Vagina (tissue), 2 donors: ENCODE measurements at regions not wholly inside any gene's neighbourhood (a gene's known extent, or its start where the extent isn't known, plus 50 kb on each side); places are given as distances from the start of the nearest gene placed in this dataset.

ENCODE experiments used
- DNase-seq, 2 donors: peaks; one replicate each; pipeline ENCODE4 v3.0.0-alpha.2; 2017; ENCODE audit errors: extremely low spot score in 2 of 2
- H3K27ac ChIP-seq: fragments of 200-600 bp; sonication (generic); one replicate; pipeline ENCODE4 v1.5.1; 2019
- H3K27me3 ChIP-seq: fragments of 200-600 bp; sonication (generic); one replicate; pipeline ENCODE4 v1.5.1; 2019
- H3K36me3 ChIP-seq, 2 donors: fragments of 200-600 bp; sonication (generic); one replicate each; pipeline ENCODE4 v1.5.1; 2017 to 2019
- H3K4me1 ChIP-seq: fragments of 200-600 bp; sonication (generic); one replicate; pipeline ENCODE4 v1.5.1; 2019
- H3K4me3 ChIP-seq, 2 donors: fragments of 200-600 bp; sonication (generic); 1 replicate in 1 of 2; 2 replicates in 1 of 2; pipeline ENCODE4 v1.5.1; 2016 to 2019
- H3K9me3 ChIP-seq: fragments of 200-600 bp; sonication (generic); one replicate; pipeline ENCODE4 v1.5.1; 2019
- CTCF ChIP-seq, 3 experiments: fragments of 450-650 bp in 2 of 3; fragments of 200-600 bp in 1 of 3; sonication (generic) in 1 of 3; IDR thresholded peaks; one replicate each; pipeline ENCODE4 v1.5.1; 2017 to 2019; ENCODE audit warnings: antibody characterized with exemption in 3 of 3, mild to moderate bottlenecking in 2 of 3, moderate library complexity in 2 of 3
- POLR2A ChIP-seq, 2 donors: fragments of 450-650 bp; IDR thresholded peaks; one replicate each; pipeline ENCODE4 v1.6.1; 2017; ENCODE audit warnings: antibody characterized with exemption in 2 of 2, mild to moderate bottlenecking in 2 of 2, moderate library complexity in 2 of 2
- POLR2AphosphoS5 ChIP-seq, 2 donors: sonication (generic); formaldehyde crosslinking; IDR thresholded peaks; one replicate each; pipeline ENCODE4 v1.9.0; 2017; ENCODE audit warnings: antibody characterized with exemption in 2 of 2, mild to moderate bottlenecking in 2 of 2, low read depth in 1 of 2; ENCODE audit not compliant: insufficient read depth in 1 of 2
- intact Hi-C: fragments of 100-400 bp; cut with DNase I; formaldehyde crosslinking; loops from one replicate; pipeline ENCODE4 v1.15.1; 2023

- Histone ChIP-seq H3K4me1 (no peaks in the 10 kb centered on the region), H3K9me3 (no peaks in the 10 kb centered on the region), H3K27ac (no peak overlapping the region), H3K27me3 (no peaks in the 10 kb centered on the region), H3K36me3 (no peaks in the 10 kb centered on the region), H3K4me3 (no peak overlapping the region)
- no peak for DNase-seq
- intact Hi-C loops, result no loop called here
- TF ChIP-seq POLR2AphosphoS5 (IDR thresholded peaks at IDR 0.05; ENCODE audit: insufficient read depth in 1 of 2, low read depth in 1 of 2), result no peak
- TF ChIP-seq CTCF (IDR thresholded peaks at IDR 0.05), result no peak
Measured at GRCh38 chr3:105950881-105951600, 82.2 kb upstream of the CBLB start.

- Histone ChIP-seq H3K4me3 (no peak overlapping the region), H3K27ac (no peak overlapping the region), H3K27me3 (no peaks in the 10 kb centered on the region), H3K4me1 (no peaks in the 10 kb centered on the region), H3K9me3 (no peaks in the 10 kb centered on the region), H3K36me3 (no peaks in the 10 kb centered on the region)
- intact Hi-C loops, result no loop called here
- TF ChIP-seq POLR2A (IDR thresholded peaks at IDR 0.05) (no peak), POLR2AphosphoS5 (IDR thresholded peaks at IDR 0.05; ENCODE audit: insufficient read depth in 1 of 2, low read depth in 1 of 2) (no peak), CTCF (IDR thresholded peaks at IDR 0.05) (no peak)
- no peak for DNase-seq
Measured at GRCh38 chr3:105953831-105954230, 85.0 kb upstream of the CBLB start.

- intact Hi-C loops, result no loop called here
Measured at GRCh38 chr3:105956306-105956705, 87.5 kb upstream of the CBLB start.

GRCh38 chr3:105957722-105958121, 88.9 kb upstream of the CBLB start:
- DNase-seq, result no peak
- Histone ChIP-seq H3K9me3 (no peaks in the 10 kb centered on the region), H3K4me3 (no peak overlapping the region), H3K4me1 (no peaks in the 10 kb centered on the region), H3K36me3 (no peaks in the 10 kb centered on the region), H3K27ac (no peak overlapping the region), H3K27me3 (no peaks in the 10 kb centered on the region)
- no peak for TF ChIP-seq POLR2AphosphoS5 (IDR thresholded peaks at IDR 0.05; ENCODE audit: insufficient read depth in 1 of 2, low read depth in 1 of 2)
- no peak for TF ChIP-seq CTCF (IDR thresholded peaks at IDR 0.05)
- TF ChIP-seq POLR2A (IDR thresholded peaks at IDR 0.05), result no peak
- intact Hi-C loops, result no loop called here

More at GRCh38 chr3:105956306-105956705, 87.5 kb upstream of the CBLB start:
- TF ChIP-seq POLR2AphosphoS5 (IDR thresholded peaks at IDR 0.05; ENCODE audit: insufficient read depth in 1 of 2, low read depth in 1 of 2) (no peak), POLR2A (IDR thresholded peaks at IDR 0.05) (no peak), CTCF (IDR thresholded peaks at IDR 0.05) (no peak)
- no peak overlapping the region for H3K27ac ChIP-seq
- H3K36me3 ChIP-seq, result no peaks in the 10 kb centered on the region
- no peaks in the 10 kb centered on the region for H3K9me3 ChIP-seq
- no peaks in the 10 kb centered on the region for H3K4me1 ChIP-seq
- DNase-seq, result no peak
- no peak overlapping the region for H3K4me3 ChIP-seq
- H3K27me3 ChIP-seq, result no peaks in the 10 kb centered on the region

GRCh38 chr3:105958237-105959000, 89.6 kb upstream of the CBLB start:
- DNase-seq, result no peak
- H3K9me3 ChIP-seq, result no peaks in the 10 kb centered on the region
- H3K27me3 ChIP-seq, result no peaks in the 10 kb centered on the region
- H3K36me3 ChIP-seq, result no peaks in the 10 kb centered on the region
- no peaks in the 10 kb centered on the region for H3K4me1 ChIP-seq
- H3K4me3 ChIP-seq, result no peak overlapping the region
- intact Hi-C loops, result no loop called here
- H3K27ac ChIP-seq, result no peak overlapping the region
- TF ChIP-seq CTCF (IDR thresholded peaks at IDR 0.05), result no peak
- no peak for TF ChIP-seq POLR2AphosphoS5 (IDR thresholded peaks at IDR 0.05; ENCODE audit: insufficient read depth in 1 of 2, low read depth in 1 of 2)
- TF ChIP-seq POLR2A (IDR thresholded peaks at IDR 0.05), result no peak
